ENCODE measurements at regions not wholly inside any gene's neighbourhood (a gene's known extent, or its start where the extent isn't known, plus 50 kb on each side); places are given as distances from the start of the nearest gene placed in this dataset.

- TF ChIP-seq, protein P1, sequence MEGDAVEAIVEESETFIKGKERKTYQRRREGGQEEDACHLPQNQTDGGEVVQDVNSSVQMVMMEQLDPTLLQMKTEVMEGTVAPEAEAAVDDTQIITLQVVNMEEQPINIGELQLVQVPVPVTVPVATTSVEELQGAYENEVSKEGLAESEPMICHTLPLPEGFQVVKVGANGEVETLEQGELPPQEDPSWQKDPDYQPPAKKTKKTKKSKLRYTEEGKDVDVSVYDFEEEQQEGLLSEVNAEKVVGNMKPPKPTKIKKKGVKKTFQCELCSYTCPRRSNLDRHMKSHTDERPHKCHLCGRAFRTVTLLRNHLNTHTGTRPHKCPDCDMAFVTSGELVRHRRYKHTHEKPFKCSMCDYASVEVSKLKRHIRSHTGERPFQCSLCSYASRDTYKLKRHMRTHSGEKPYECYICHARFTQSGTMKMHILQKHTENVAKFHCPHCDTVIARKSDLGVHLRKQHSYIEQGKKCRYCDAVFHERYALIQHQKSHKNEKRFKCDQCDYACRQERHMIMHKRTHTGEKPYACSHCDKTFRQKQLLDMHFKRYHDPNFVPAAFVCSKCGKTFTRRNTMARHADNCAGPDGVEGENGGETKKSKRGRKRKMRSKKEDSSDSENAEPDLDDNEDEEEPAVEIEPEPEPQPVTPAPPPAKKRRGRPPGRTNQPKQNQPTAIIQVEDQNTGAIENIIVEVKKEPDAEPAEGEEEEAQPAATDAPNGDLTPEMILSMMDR (IDR thresholded peaks at IDR 0.05; ENCODE audit: insufficient read depth, low read length, poor library complexity, severe bottlenecking): no peak
- TF ChIP-seq EZH2phosphoT487 (conservative IDR thresholded peaks at IDR 0.05; ENCODE audit: low read length): no peak
These were observed 142.8 kb upstream of the TMCC3 start for GRCh38 chr12:94793191-94793595.
